ENCODE measurements at regions not wholly inside any gene's neighbourhood (a gene's known extent, or its start where the extent isn't known, plus 50 kb on each side); places are given as distances from the start of the nearest gene placed in this dataset.

GRCh38 chr21:20735257-20735656 lies 263.0 kb upstream of the NCAM2 start:
- no peak for TF ChIP-seq POLR2A (IDR thresholded peaks at IDR 0.05)
- TF ChIP-seq, protein P1, sequence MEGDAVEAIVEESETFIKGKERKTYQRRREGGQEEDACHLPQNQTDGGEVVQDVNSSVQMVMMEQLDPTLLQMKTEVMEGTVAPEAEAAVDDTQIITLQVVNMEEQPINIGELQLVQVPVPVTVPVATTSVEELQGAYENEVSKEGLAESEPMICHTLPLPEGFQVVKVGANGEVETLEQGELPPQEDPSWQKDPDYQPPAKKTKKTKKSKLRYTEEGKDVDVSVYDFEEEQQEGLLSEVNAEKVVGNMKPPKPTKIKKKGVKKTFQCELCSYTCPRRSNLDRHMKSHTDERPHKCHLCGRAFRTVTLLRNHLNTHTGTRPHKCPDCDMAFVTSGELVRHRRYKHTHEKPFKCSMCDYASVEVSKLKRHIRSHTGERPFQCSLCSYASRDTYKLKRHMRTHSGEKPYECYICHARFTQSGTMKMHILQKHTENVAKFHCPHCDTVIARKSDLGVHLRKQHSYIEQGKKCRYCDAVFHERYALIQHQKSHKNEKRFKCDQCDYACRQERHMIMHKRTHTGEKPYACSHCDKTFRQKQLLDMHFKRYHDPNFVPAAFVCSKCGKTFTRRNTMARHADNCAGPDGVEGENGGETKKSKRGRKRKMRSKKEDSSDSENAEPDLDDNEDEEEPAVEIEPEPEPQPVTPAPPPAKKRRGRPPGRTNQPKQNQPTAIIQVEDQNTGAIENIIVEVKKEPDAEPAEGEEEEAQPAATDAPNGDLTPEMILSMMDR (IDR thresholded peaks at IDR 0.05), result no peak
- no peak for TF ChIP-seq POLR2AphosphoS5 (IDR thresholded peaks at IDR 0.05)
- no peak for TF ChIP-seq EP300 (IDR thresholded peaks at IDR 0.05)
